CD4-positive, alpha-beta T cell (primary cell): ENCODE measurements at regions not wholly inside any gene's neighbourhood (a gene's known extent, or its start where the extent isn't known, plus 50 kb on each side); places are given as distances from the start of the nearest gene placed in this dataset.
"Not testable (repeated sequence)": the region's sequence is repeated elsewhere in the genome, so short reads cannot be mapped to it uniquely, and the experiment has no call there.

Source experiments
- ATAC-seq: fragments of 200-7000 bp; cut with Tn5 transposase; one replicate; pipeline ENCODE4 v1.10.0; 2022; ENCODE audit warnings: mild to moderate bottlenecking; ENCODE audit not compliant: poor library complexity
- CTCF ChIA-PET: fragments of 350-600 bp; sonication (Branson Sonifier 250); formaldehyde crosslinking; loops from one replicate; lab custom pipeline; 2021; ENCODE audit warnings: antibody characterized with exemption, inconsistent platforms; lab: Charles Lee
- POLR2A ChIA-PET: fragments of 350-600 bp; sonication (Branson Sonifier 250); formaldehyde crosslinking; loops from one replicate; lab custom pipeline; 2021; ENCODE audit warnings: antibody characterized with exemption, inconsistent platforms; lab: Charles Lee
- DNase-seq, 14 experiments: peaks; one replicate each; pipeline ENCODE4 v3.0.0-alpha.2; 2013 to 2020; ENCODE audit warnings: mixed read lengths in 2 of 14
- H3K27ac ChIP-seq, 2 donors: one replicate each; pipeline versions ENCODE4 v1.5.1 to v1.7.0; 2013; ENCODE audit warnings: low read length in 2 of 2, low read depth in 1 of 2, mild to moderate bottlenecking in 1 of 2
- H3K27me3 ChIP-seq, 2 experiments: 1 replicate in 1 of 2; 2 replicates in 1 of 2; pipeline versions ENCODE4 v1.6.1 to v1.7.0; 2013; ENCODE audit warnings: low read length in 2 of 2, control low read depth in 1 of 2, mild to moderate bottlenecking in 1 of 2, moderate library complexity in 1 of 2; ENCODE audit not compliant: insufficient read depth in 2 of 2, control insufficient read depth in 1 of 2
- H3K36me3 ChIP-seq: one replicate; pipeline ENCODE4 v1.6.1; 2013; ENCODE audit warnings: low read length, control low read depth; ENCODE audit not compliant: insufficient read depth
- H3K4me1 ChIP-seq: one replicate; pipeline ENCODE4 v1.6.1; 2013; ENCODE audit warnings: low read length, control low read depth; ENCODE audit not compliant: insufficient read depth
- H3K4me3 ChIP-seq: one replicate; pipeline ENCODE4 v1.5.1; 2013; ENCODE audit warnings: mild to moderate bottlenecking, low read length, moderate library complexity
- H3K9me3 ChIP-seq, 2 experiments: 1 replicate in 1 of 2; 2 replicates in 1 of 2; pipeline versions ENCODE4 v1.6.1 to v1.7.0; 2013; ENCODE audit warnings: low read length in 2 of 2, mild to moderate bottlenecking in 2 of 2, control low read depth in 1 of 2, moderate library complexity in 1 of 2; ENCODE audit not compliant: control insufficient read depth in 1 of 2, insufficient read depth in 1 of 2
- H3K27ac Mint-ChIP-seq: one replicate; pipeline ENCODE4 v1.8.0; 2020; ENCODE audit warnings: mixed read lengths
- H3K27me3 Mint-ChIP-seq: one replicate; pipeline ENCODE4 v1.8.0; 2021; ENCODE audit warnings: mixed read lengths
- H3K36me3 Mint-ChIP-seq: one replicate; pipeline ENCODE4 v1.8.0; 2021; ENCODE audit warnings: low read depth, mixed read lengths
- H3K4me1 Mint-ChIP-seq: one replicate; pipeline ENCODE4 v1.8.0; 2021; ENCODE audit warnings: low read depth, mixed read lengths
- H3K4me3 Mint-ChIP-seq: one replicate; pipeline ENCODE4 v1.8.0; 2020; ENCODE audit warnings: mild to moderate bottlenecking, mixed read lengths
- H3K9me3 Mint-ChIP-seq: one replicate; pipeline ENCODE4 v1.8.0; 2020; ENCODE audit warnings: mixed read lengths
- intact Hi-C, 2 experiments: fragments of 100-400 bp; cut with DNase I in 1 of 2; cut with micrococcal nuclease in 1 of 2; formaldehyde crosslinking; loops; one replicate each; pipeline versions ENCODE4 v1.15.1 to v1.9.0; 2023 to 2025; cut with DNase I, micrococcal nuclease
- TF ChIP-seq, protein P1 (sequence below): fragments of 200-600 bp; IDR thresholded peaks from one replicate; pipeline ENCODE4 v1.8.0; 2022; ENCODE audit warnings: antibody characterized with exemption, mild to moderate bottlenecking

GRCh38 chr1:214864896-214865688, 217.4 kb upstream of the KCNK2 start:
- no peaks in the 10 kb centered on the region for H3K27me3 ChIP-seq

GRCh38 chr1:214870426-214870825, 212.1 kb upstream of the KCNK2 start:
- H3K36me3 ChIP-seq, H3K27ac ChIP-seq, intact Hi-C loops, H3K4me3 Mint-ChIP-seq, H3K36me3 Mint-ChIP-seq, H3K4me1 ChIP-seq, H3K27me3 ChIP-seq, H3K27me3 Mint-ChIP-seq, POLR2A ChIA-PET, H3K9me3 ChIP-seq, ATAC-seq, H3K4me1 Mint-ChIP-seq, H3K4me3 ChIP-seq, H3K27ac Mint-ChIP-seq, H3K9me3 Mint-ChIP-seq, DNase-seq, CTCF ChIA-PET: not testable (repeated sequence)

More at GRCh38 chr1:214864896-214865688, 217.4 kb upstream of the KCNK2 start:
- no peak overlapping the region for H3K27ac ChIP-seq
- Mint-ChIP-seq H3K27ac (no peak overlapping the region), H3K36me3 (no peaks in the 10 kb centered on the region), H3K4me1 (no peaks in the 10 kb centered on the region), H3K9me3 (no peaks in the 10 kb centered on the region), H3K27me3 (peaks cover 4% of the 10 kb centered on the region), H3K4me3 (no peak overlapping the region)
- no peaks in the 10 kb centered on the region for H3K4me1 ChIP-seq
- ATAC-seq (no peak), DNase-seq (no peak)
- no peaks in the 10 kb centered on the region for H3K9me3 ChIP-seq
- TF ChIP-seq, protein P1, sequence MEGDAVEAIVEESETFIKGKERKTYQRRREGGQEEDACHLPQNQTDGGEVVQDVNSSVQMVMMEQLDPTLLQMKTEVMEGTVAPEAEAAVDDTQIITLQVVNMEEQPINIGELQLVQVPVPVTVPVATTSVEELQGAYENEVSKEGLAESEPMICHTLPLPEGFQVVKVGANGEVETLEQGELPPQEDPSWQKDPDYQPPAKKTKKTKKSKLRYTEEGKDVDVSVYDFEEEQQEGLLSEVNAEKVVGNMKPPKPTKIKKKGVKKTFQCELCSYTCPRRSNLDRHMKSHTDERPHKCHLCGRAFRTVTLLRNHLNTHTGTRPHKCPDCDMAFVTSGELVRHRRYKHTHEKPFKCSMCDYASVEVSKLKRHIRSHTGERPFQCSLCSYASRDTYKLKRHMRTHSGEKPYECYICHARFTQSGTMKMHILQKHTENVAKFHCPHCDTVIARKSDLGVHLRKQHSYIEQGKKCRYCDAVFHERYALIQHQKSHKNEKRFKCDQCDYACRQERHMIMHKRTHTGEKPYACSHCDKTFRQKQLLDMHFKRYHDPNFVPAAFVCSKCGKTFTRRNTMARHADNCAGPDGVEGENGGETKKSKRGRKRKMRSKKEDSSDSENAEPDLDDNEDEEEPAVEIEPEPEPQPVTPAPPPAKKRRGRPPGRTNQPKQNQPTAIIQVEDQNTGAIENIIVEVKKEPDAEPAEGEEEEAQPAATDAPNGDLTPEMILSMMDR, result no peak
- intact Hi-C loops, result no loop called here
- no peak overlapping the region for H3K4me3 ChIP-seq
- CTCF ChIA-PET, result no interaction called here
- H3K36me3 ChIP-seq, result no peaks in the 10 kb centered on the region
- POLR2A ChIA-PET, result no interaction called here

DNA sequence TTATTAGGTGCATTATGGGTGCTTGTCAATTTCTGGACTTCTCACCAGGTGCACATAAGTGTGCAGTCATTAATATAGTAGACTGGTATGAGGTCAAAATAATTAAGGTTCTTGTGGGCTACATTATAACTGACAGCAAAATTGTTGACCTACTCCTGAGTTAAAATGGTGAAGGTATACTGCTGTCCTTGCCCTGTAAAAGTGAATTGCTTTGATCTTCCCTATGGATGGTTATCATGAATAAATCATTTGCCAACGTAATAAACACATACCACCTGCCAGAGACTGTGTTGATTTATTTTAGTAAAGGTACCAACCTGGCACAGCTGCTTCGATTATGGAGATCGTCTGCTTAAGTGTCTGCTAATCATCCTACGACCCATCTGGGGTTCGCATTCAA, 201.6 kb upstream of the KCNK2 start:
- TF ChIP-seq, protein P1, result no peak
- H3K27me3 ChIP-seq, result no peaks in the 10 kb centered on the region
- Mint-ChIP-seq H3K9me3 (no peaks in the 10 kb centered on the region), H3K36me3 (no peaks in the 10 kb centered on the region), H3K27ac (no peak overlapping the region), H3K4me1 (no peaks in the 10 kb centered on the region), H3K27me3 (no peaks in the 10 kb centered on the region), H3K4me3 (no peak overlapping the region)
- H3K27ac ChIP-seq, result no peak overlapping the region
- DNase-seq (no peak), ATAC-seq (no peak)
- H3K9me3 ChIP-seq, result no peaks in the 10 kb centered on the region
- POLR2A ChIA-PET, result no interaction called here
- CTCF ChIA-PET, result no interaction called here
- no peaks in the 10 kb centered on the region for H3K4me1 ChIP-seq
- no peak overlapping the region for H3K4me3 ChIP-seq
- intact Hi-C loops, result no loop called here
- H3K36me3 ChIP-seq, result no peaks in the 10 kb centered on the region

- Mint-ChIP-seq H3K4me3 (no peak overlapping the region), H3K4me1 (no peaks in the 10 kb centered on the region), H3K27me3 (no peaks in the 10 kb centered on the region), H3K36me3 (no peaks in the 10 kb centered on the region), H3K9me3 (no peaks in the 10 kb centered on the region), H3K27ac (no peak overlapping the region)
- POLR2A ChIA-PET, result no interaction called here
- no peaks in the 10 kb centered on the region for H3K36me3 ChIP-seq
- no peaks in the 10 kb centered on the region for H3K27me3 ChIP-seq
- H3K9me3 ChIP-seq, result no peaks in the 10 kb centered on the region
- TF ChIP-seq, protein P1, result no peak
- intact Hi-C loops, result no loop called here
- CTCF ChIA-PET, result no interaction called here
- no peak overlapping the region for H3K27ac ChIP-seq
- no peak overlapping the region for H3K4me3 ChIP-seq
- no peaks in the 10 kb centered on the region for H3K4me1 ChIP-seq
- ATAC-seq, result no peak
- no peak for DNase-seq
Observed at GRCh38 chr1:214882616-214883015, 199.9 kb upstream of the KCNK2 start.
